GM12878 (cell line): ENCODE measurements at regions not wholly inside any gene's neighbourhood (a gene's known extent, or its start where the extent isn't known, plus 50 kb on each side); places are given as distances from the start of the nearest gene placed in this dataset.

Experiments
- ATAC-seq: fragments of 200-7000 bp; cut with Tn5 transposase; 3 replicates; pipeline ENCODE4 v1.9.1; 2020; ENCODE audit warnings: mild to moderate bottlenecking, moderate library complexity
- BruUV-seq: library from RNA; stranded (reverse); fragments of 400-500 nt; replicated peaks from 2 replicates; lab custom pipeline; 2021; lab: Mats Ljungman, UMichigan
- CTCF ChIA-PET: fragments of 300-600 bp; sonication (Branson Sonifier 250); formaldehyde crosslinking; extraction: SDS; loops from one replicate; lab custom pipeline; 2021; ENCODE audit warnings: inconsistent platforms; lab: Yijun Ruan, JAX
- POLR2A ChIA-PET: fragments of 350-600 bp; formaldehyde crosslinking; extraction: SDS; loops from one replicate; lab custom pipeline; 2021; ENCODE audit warnings: inconsistent platforms; lab: Charles Lee
- RAD21 ChIA-PET: fragments of 300-600 bp; sonication (Branson Sonifier 250); formaldehyde crosslinking; loops from one replicate; lab custom pipeline; 2023; ENCODE audit warnings: antibody characterized with exemption; ENCODE audit not compliant: unreplicated experiment; lab: Charles Lee
- SMC1A ChIA-PET: fragments of 300-600 bp; sonication (Branson Sonifier 250); formaldehyde crosslinking; loops from one replicate; lab custom pipeline; 2023; ENCODE audit not compliant: unreplicated experiment, uncharacterized antibody; lab: Charles Lee
- DNase-seq: peaks from one replicate; pipeline ENCODE4 v3.0.0-alpha.2; 2011; ENCODE audit warnings: low read depth, low spot score
- FAIRE-seq: peaks from 3 replicates; lab custom pipeline; 2011; peaks lifted over from hg19 to GRCh38; lab: Jason Lieb, UNC
- H2AFZ ChIP-seq: 2 replicates; pipeline ENCODE4 v1.6.0; 2011; ENCODE audit warnings: low read depth, low read length, control low read depth; ENCODE audit not compliant: control insufficient read depth
- H3K27ac ChIP-seq: 2 replicates; pipeline ENCODE4 v1.5.1; 2011; ENCODE audit warnings: control low read depth; ENCODE audit not compliant: control insufficient read depth, insufficient read depth
- H3K27me3 ChIP-seq, 2 experiments: replicated peaks in 1 of 2; 2 replicates each; pipeline versions ENCODE4 v1.6.0 to v1.6.1; 2011; ENCODE audit warnings: low read length in 1 of 2; ENCODE audit not compliant: control insufficient read depth in 2 of 2, insufficient read depth in 2 of 2
- H3K36me3 ChIP-seq, 2 experiments: 2 replicates each; pipeline ENCODE4 v1.5.1; 2011; ENCODE audit warnings: low read length in 1 of 2; ENCODE audit not compliant: control insufficient read depth in 2 of 2, insufficient read depth in 2 of 2
- H3K4me1 ChIP-seq: 2 replicates; pipeline ENCODE4 v1.6.1; 2011; ENCODE audit warnings: mild to moderate bottlenecking, low read length, moderate library complexity, mixed read lengths; ENCODE audit not compliant: control insufficient read depth, insufficient read depth
- H3K4me2 ChIP-seq: 2 replicates; pipeline ENCODE4 v1.6.0; 2011; ENCODE audit warnings: control low read depth; ENCODE audit not compliant: control insufficient read depth, insufficient read depth
- H3K4me3 ChIP-seq: fragments of 200-600 bp; sonication (generic); 2 replicates; pipeline ENCODE4 v1.5.1; 2016
- H3K79me2 ChIP-seq: 2 replicates; pipeline ENCODE4 v1.6.0; 2011; ENCODE audit warnings: low read length; ENCODE audit not compliant: control insufficient read depth, insufficient read depth
- H3K9ac ChIP-seq: 2 replicates; pipeline ENCODE4 v1.8.0; 2011; ENCODE audit warnings: low read length, control low read depth, mixed read lengths; ENCODE audit not compliant: control insufficient read depth, insufficient read depth
- H3K9me3 ChIP-seq: replicated peaks from 3 replicates; pipeline ENCODE4 v1.5.1; 2011; ENCODE audit warnings: mild to moderate bottlenecking, low read length; ENCODE audit not compliant: control insufficient read depth, insufficient read depth
- H4K20me1 ChIP-seq: 2 replicates; pipeline ENCODE4 v1.6.0; 2011; ENCODE audit not compliant: control insufficient read depth, insufficient read depth
- ESRRA ChIP-seq: IDR thresholded peaks from 2 replicates; pipeline ENCODE4 v1.6.1; 2012; ENCODE audit warnings: mild to moderate bottlenecking, low read length, improper control_type of control experiment
- NFXL1 ChIP-seq: fragments of 450-650 bp; IDR thresholded peaks from 2 replicates; pipeline ENCODE4 v1.6.1; 2017; ENCODE audit warnings: antibody characterized with exemption, mild to moderate bottlenecking, borderline replicate concordance
- PAX5 ChIP-seq: IDR thresholded peaks from 2 replicates; pipeline ENCODE4 v1.6.1; 2011; ENCODE audit warnings: low read depth, low read length, borderline replicate concordance
- POLR2AphosphoS2 ChIP-seq: IDR thresholded peaks from 2 replicates; pipeline ENCODE4 v1.6.1; 2011; ENCODE audit warnings: low read depth, mild to moderate bottlenecking, low read length, improper control_type of control experiment, moderate library complexity
- POU2F2 ChIP-seq: IDR thresholded peaks from 3 replicates; pipeline ENCODE4 v1.6.1; 2011; ENCODE audit warnings: low read depth, mild to moderate bottlenecking, low read length, borderline replicate concordance
- SMAD5 ChIP-seq: IDR thresholded peaks from 2 replicates; pipeline ENCODE4 v1.6.1; 2016; ENCODE audit warnings: antibody characterized with exemption, low read depth
- TCF3 ChIP-seq: IDR thresholded peaks from 2 replicates; pipeline ENCODE4 v1.6.1; 2012; ENCODE audit warnings: low read depth, mild to moderate bottlenecking, low read length, borderline replicate concordance; ENCODE audit not compliant: insufficient read depth
- YBX1 ChIP-seq: fragments of 450-650 bp; IDR thresholded peaks from 2 replicates; pipeline ENCODE4 v1.6.1; 2016; ENCODE audit warnings: antibody characterized with exemption
- in situ Hi-C: fragments of 300-500 bp; cut with MboI; formaldehyde crosslinking; loops from 9 replicates; pipeline ENCODE4 v1.14.3; 2018; ENCODE audit warnings: mixed read lengths
- intact Hi-C: fragments of 100-400 bp; cut with micrococcal nuclease; formaldehyde crosslinking; loops from one replicate; pipeline ENCODE4 v1.14.2; 2022; ENCODE audit not compliant: unreplicated experiment
- TF ChIP-seq, protein P1 (sequence below): fragments of 450-650 bp; IDR thresholded peaks from 2 replicates; pipeline ENCODE4 v1.6.1; 2018; ENCODE audit warnings: borderline replicate concordance, mild to moderate bottlenecking; ENCODE audit not compliant: partially characterized antibody

DNA sequence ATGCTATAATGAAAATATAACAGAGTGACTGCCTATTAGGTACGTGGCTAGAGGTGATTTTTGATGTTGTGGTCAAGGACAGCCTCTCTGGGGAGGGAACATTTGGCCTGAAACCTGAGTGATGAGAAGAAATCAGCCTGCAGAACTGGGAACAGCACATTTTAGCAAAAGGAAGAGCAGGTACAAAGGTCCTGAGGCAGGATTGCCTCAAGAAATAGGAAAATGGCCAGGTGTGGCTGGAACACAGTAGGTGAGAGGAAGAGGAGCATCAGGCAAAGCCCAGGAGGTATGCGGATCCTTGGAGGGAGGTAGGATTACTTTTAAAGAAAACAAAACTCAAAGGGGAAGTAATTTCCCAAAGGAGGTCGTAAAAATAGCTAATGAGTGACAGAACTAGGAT, 582.9 kb downstream of the MED13L start (continued):
- TF ChIP-seq ESRRA (no peak), TCF3 (no peak)

DNA sequence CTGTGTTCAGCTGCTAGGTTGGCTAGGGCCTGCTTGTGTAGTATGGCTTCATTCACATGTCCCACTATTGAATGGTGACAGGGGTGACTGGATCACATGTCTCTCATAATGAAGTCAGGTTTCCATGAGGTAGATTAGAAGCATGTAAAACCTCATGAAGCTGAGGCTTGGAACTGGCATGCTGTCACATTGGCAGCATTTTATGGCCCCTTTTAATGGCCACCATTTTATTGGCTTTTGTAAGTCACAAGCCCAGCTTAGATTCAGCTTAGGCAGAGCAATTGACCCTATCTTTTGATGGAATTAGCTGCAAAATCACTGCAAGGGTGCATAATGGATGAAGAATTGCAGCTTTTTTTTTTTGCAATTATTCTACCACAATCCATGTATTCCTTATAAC, 583.5 kb downstream of the MED13L start:
- Histone ChIP-seq H3K9me3 (no peaks in the 10 kb centered on the region), H3K4me3 (no peak overlapping the region), H3K9ac (no peak overlapping the region), H3K79me2 (no peaks in the 10 kb centered on the region), H3K36me3 (no peaks in the 10 kb centered on the region), H3K4me2 (no peak overlapping the region), H2AFZ (no peak overlapping the region), H3K27ac (no peak overlapping the region), H3K4me1 (no peaks in the 10 kb centered on the region), H3K27me3 (no peaks in the 10 kb centered on the region), H4K20me1 (no peaks in the 10 kb centered on the region)
- SMC1A ChIA-PET: no interaction called here
- no peak for ATAC-seq
- CTCF ChIA-PET: no interaction called here
- FAIRE-seq: no peak
- in situ Hi-C loops: no loop called here
- no peak for TF ChIP-seq POLR2AphosphoS2
- no peak for TF ChIP-seq POU2F2
- TF ChIP-seq NFXL1: no peak
- TF ChIP-seq YBX1: no peak
- TF ChIP-seq SMAD5: no peak
- TF ChIP-seq, protein P1, sequence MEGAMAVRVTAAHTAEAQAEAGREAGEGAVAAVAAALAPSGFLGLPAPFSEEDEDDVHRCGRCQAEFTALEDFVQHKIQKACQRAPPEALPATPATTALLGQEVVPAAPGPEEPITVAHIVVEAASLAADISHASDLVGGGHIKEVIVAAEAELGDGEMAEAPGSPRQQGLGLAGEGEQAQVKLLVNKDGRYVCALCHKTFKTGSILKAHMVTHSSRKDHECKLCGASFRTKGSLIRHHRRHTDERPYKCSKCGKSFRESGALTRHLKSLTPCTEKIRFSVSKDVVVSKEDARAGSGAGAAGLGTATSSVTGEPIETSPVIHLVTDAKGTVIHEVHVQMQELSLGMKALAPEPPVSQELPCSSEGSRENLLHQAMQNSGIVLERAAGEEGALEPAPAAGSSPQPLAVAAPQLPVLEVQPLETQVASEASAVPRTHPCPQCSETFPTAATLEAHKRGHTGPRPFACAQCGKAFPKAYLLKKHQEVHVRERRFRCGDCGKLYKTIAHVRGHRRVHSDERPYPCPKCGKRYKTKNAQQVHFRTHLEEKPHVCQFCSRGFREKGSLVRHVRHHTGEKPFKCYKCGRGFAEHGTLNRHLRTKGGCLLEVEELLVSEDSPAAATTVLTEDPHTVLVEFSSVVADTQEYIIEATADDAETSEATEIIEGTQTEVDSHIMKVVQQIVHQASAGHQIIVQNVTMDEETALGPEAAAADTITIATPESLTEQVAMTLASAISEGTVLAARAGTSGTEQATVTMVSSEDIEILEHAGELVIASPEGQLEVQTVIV: no peak
- TF ChIP-seq PAX5: no peak
- BruUV-seq: no TSS peak
- DNase-seq: no peak
- POLR2A ChIA-PET: interaction anchor here (0.6 kb wide), 1 partner anchor 413 kb away, joined by 3 read pairs; no protein-coding TSS in a partner anchor
- RAD21 ChIA-PET: no interaction called here
- intact Hi-C loops: no loop called here
